GM18505 (cell line): ENCODE measurements at regions not wholly inside any gene's neighbourhood (a gene's known extent, or its start where the extent isn't known, plus 50 kb on each side); places are given as distances from the start of the nearest gene placed in this dataset.

Source experiments
- ATAC-seq: cut with Tn5 transposase; IDR thresholded peaks from one replicate; pipeline ENCODE4 v1.9.1; 2021; ENCODE audit not compliant: unreplicated experiment
- POLR2A ChIP-seq: IDR thresholded peaks from 4 replicates; pipeline ENCODE4 v1.6.1; 2011; ENCODE audit warnings: borderline replicate concordance; ENCODE audit not compliant: insufficient read depth, insufficient read length; ENCODE audit errors: extremely low read depth

GRCh38 chr13:67377919-67378318, 147.8 kb upstream of the PCDH9 start:
- no peak for ATAC-seq

GRCh38 chr13:67374391-67374790, 144.3 kb upstream of the PCDH9 start:
- TF ChIP-seq POLR2A, result no peak
- ATAC-seq, result no peak

More at GRCh38 chr13:67377919-67378318, 147.8 kb upstream of the PCDH9 start:
- TF ChIP-seq POLR2A, result no peak

- no peak for TF ChIP-seq POLR2A
- no peak for ATAC-seq
Measured at GRCh38 chr13:67372868-67373464, 142.8 kb upstream of the PCDH9 start.

GRCh38 chr13:67369895-67370660, 139.9 kb upstream of the PCDH9 start:
- TF ChIP-seq POLR2A, result no peak
- ATAC-seq, result no peak

GRCh38 chr13:67367399-67367798, 137.3 kb upstream of the PCDH9 start:
- no peak for TF ChIP-seq POLR2A
- no peak for ATAC-seq

GRCh38 chr13:67366533-67366932, 136.4 kb upstream of the PCDH9 start:
- ATAC-seq, result no peak
- TF ChIP-seq POLR2A, result no peak

GRCh38 chr13:67355812-67356476, 125.8 kb upstream of the PCDH9 start:
- no peak for TF ChIP-seq POLR2A
- ATAC-seq, result no peak

GRCh38 chr13:67353941-67354340, 123.8 kb upstream of the PCDH9 start:
- no peak for ATAC-seq
- no peak for TF ChIP-seq POLR2A

- no peak for ATAC-seq
- no peak for TF ChIP-seq POLR2A
Measured at GRCh38 chr13:67353031-67353430, 122.9 kb upstream of the PCDH9 start.

GRCh38 chr13:67351909-67352308, 121.8 kb upstream of the PCDH9 start:
- no peak for TF ChIP-seq POLR2A
- ATAC-seq, result no peak

GRCh38 chr13:67351114-67351513, 121.0 kb upstream of the PCDH9 start:
- TF ChIP-seq POLR2A, result no peak
- ATAC-seq, result no peak

GRCh38 chr13:67343777-67344176, 113.6 kb upstream of the PCDH9 start:
- ATAC-seq, result no peak
- TF ChIP-seq POLR2A, result no peak

- TF ChIP-seq POLR2A, result no peak
- ATAC-seq, result no peak
Measured at GRCh38 chr13:67341406-67341805, 111.3 kb upstream of the PCDH9 start.

GRCh38 chr13:67330149-67330548, 100.0 kb upstream of the PCDH9 start:
- no peak for ATAC-seq
- no peak for TF ChIP-seq POLR2A

- no peak for TF ChIP-seq POLR2A
- no peak for ATAC-seq
Measured at GRCh38 chr13:67328895-67329294, 98.8 kb upstream of the PCDH9 start.

GRCh38 chr13:67318860-67319259, 88.7 kb upstream of the PCDH9 start:
- ATAC-seq, result no peak
- no peak for TF ChIP-seq POLR2A
